Right cardiac atrium (tissue), 5 donors: ENCODE measurements at regions not wholly inside any gene's neighbourhood (a gene's known extent, or its start where the extent isn't known, plus 50 kb on each side); places are given as distances from the start of the nearest gene placed in this dataset.

Source experiments
- ATAC-seq, 2 donors: fragments of 200-7000 bp; cut with Tn5 transposase; one replicate each; pipeline versions ENCODE4 v1.8.0 to v1.9.1; 2020; ENCODE audit warnings: moderate library complexity in 2 of 2, mild to moderate bottlenecking in 1 of 2
- DNase-seq, 3 donors: peaks; one replicate each; pipeline ENCODE4 v3.0.0-alpha.2; 2020
- H3K27ac ChIP-seq: one replicate; pipeline ENCODE4 v1.5.1; 2013; ENCODE audit warnings: mild to moderate bottlenecking, low read length, control low read depth, moderate library complexity
- H3K27me3 ChIP-seq: one replicate; pipeline ENCODE4 v1.6.1; 2013; ENCODE audit not compliant: control insufficient read depth, insufficient read depth
- H3K4me1 ChIP-seq: one replicate; pipeline ENCODE4 v1.6.1; 2013; ENCODE audit warnings: low read length; ENCODE audit not compliant: control insufficient read depth, insufficient read depth
- H3K4me3 ChIP-seq: one replicate; pipeline ENCODE4 v1.5.1; 2013; ENCODE audit warnings: low read length, control low read depth
- H3K9me3 ChIP-seq: one replicate; pipeline ENCODE4 v1.6.1; 2013; ENCODE audit warnings: low read length; ENCODE audit not compliant: control insufficient read depth
- WGBS: extraction: QIAGEN DNeasy Blood & Tissue Kit; methylation state at CpG from one replicate; pipeline ENCODE4 v1.1.7; 2013; 5-methylcytosine and 5-hydroxymethylcytosine counted together
- intact Hi-C, 4 donors: fragments of 100-400 bp; cut with DNase I; formaldehyde crosslinking; loops; one replicate each; pipeline versions ENCODE4 v1.11.0 to v1.14.0; 2022 to 2023
- donor health status: healthy with polysubstance abuse.
- donor health status: DM: no; HTN: yes; CAD: no.
- donor health status: DM: no; HTN: no; CAD: no.
- donor health status: DM: no; HTN: yes; CAD: no; lungs with severe emphysema.
- donor health status: DM: yes; HTN: yes; CAD: no.

DNA sequence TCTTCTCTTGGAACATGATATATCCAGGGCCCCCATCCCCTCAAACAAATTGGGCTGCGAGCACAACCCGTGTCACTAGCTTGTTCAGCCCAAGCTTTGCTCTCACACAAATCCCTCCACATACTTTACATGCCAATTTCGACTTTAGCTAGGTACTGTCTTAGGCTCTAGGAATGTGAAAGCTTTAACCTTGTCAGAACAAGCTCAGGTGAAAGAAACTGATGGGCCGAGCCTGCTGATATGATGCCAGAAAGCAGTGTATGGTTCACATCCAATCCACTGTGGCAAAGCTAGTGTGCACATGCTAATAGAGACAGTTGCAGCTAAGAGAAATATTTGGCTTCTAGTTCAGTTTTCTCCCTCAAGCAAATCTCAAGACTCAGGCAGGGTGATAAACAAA lies 79.5 kb downstream of the TNFSF18 start:
- intact Hi-C loops = no loop called here
- Histone ChIP-seq H3K9me3 (no peaks in the 10 kb centered on the region), H3K27me3 (no peaks in the 10 kb centered on the region), H3K27ac (no peak overlapping the region), H3K4me1 (no peaks in the 10 kb centered on the region), H3K4me3 (no peak overlapping the region)
- DNase-seq (no peak), ATAC-seq (no peak)
- 60% methylated on average over 4 of the region's 4 CpGs for WGBS

DNA sequence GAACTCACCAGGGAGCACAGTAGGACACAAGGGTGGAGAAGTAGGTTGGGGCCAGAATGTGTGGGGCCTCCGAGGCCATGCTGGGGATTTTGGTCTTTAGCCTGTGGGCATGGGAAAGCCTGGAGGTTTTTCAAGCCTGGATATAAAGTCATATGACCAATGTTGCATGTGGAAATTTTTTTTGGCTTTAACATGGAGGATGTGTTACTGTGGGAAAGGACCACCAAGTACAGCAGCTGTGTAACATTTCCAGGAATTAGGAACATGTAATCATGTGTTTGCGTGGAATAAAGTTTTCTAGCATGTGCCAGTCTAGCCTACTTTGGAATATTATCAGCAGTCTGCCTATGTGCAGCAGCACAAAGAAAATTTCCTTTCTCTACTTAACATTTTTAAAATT lies 78.5 kb downstream of the TNFSF18 start:
- no peak for DNase-seq
- no peaks in the 10 kb centered on the region for H3K27me3 ChIP-seq
- 78% methylated on average over 2 of the region's 2 CpGs for WGBS
- H3K9me3 ChIP-seq = no peaks in the 10 kb centered on the region
- H3K4me3 ChIP-seq = no peak overlapping the region
- ATAC-seq = no peak
- intact Hi-C loops = no loop called here
- H3K27ac ChIP-seq = no peak overlapping the region
- H3K4me1 ChIP-seq = no peaks in the 10 kb centered on the region

DNA sequence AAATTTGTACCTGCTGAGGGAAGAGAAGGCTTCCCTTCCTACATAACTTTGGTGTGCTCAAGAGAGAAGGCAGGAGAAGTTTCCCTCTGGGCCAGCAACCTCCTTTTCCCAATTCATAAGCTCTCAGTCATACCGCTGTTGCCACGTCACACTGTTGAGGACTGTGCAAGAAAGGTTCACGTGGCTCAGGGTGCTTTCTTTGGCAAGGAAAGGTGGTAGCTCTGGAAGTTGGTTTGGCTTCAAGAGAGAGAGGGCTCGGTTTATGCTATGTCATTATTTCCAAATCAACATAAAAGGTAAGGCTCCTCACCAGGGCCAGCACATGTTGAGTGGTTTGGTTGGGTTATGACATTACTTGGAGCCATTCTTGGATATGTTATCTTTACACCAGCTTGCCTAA lies 77.3 kb downstream of the TNFSF18 start:
- whole genome bisulfite sequencing = 64% methylated on average over 4 of the region's 4 CpGs

DNA sequence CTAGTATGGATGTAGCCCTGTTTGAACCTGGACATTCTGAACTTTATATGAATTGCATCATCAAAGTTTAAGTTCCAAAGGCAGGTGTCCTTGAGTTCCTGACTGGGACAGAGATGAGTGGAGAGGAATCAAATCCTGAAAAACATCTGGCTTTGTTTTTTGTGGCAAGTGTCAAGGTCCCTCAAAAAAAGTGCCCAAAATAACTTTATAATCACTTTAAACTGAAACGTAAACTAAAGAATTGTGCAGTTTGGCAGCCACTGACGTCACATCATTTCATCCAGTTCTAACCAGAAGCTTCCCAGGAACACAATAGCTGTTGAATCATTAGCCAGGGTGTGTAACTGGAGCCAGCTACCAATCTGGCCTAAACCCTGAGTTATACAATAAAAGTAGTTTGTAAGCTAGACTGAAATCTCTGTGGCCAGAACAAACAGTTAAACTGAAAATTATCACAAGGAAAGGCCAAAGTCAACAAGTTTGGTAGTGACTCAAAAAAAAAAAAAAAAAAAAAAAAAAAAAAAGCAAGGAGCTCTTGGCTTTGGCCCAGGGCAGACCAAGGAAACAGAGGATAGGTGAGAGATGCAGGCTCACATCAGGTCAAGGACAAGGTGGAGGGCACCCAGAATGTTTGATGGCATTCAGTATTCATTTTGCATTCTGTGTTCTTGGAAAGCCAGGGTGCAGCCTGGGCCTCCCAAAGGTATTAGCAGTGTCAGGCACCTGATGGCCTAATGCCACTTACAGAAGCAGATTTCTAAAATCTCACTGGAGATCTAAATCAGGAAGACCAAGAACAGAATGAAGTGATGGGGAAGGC lies 74.3 kb downstream of the TNFSF18 start:
- H3K9me3 ChIP-seq = no peaks in the 10 kb centered on the region
- 30% methylated on average over 2 of the region's 2 CpGs for WGBS
- no peak overlapping the region for H3K4me3 ChIP-seq
- intact Hi-C loops = no loop called here
- peak; percentile 87 to 96 for ATAC-seq
- H3K27me3 ChIP-seq = no peaks in the 10 kb centered on the region
- H3K4me1 ChIP-seq = no peaks in the 10 kb centered on the region
- H3K27ac ChIP-seq = no peak overlapping the region
- peak in 2 of 3 donors; percentile 15 to 19 for DNase-seq

More for the DNA sequence above, 77.3 kb downstream of the TNFSF18 start:
- Histone ChIP-seq H3K27ac (no peak overlapping the region), H3K4me3 (no peak overlapping the region), H3K27me3 (no peaks in the 10 kb centered on the region), H3K9me3 (no peaks in the 10 kb centered on the region), H3K4me1 (no peaks in the 10 kb centered on the region)
- intact Hi-C loops = no loop called here
- no peak for DNase-seq
- ATAC-seq = peak in 1 of 2 donors; percentile 66

DNA sequence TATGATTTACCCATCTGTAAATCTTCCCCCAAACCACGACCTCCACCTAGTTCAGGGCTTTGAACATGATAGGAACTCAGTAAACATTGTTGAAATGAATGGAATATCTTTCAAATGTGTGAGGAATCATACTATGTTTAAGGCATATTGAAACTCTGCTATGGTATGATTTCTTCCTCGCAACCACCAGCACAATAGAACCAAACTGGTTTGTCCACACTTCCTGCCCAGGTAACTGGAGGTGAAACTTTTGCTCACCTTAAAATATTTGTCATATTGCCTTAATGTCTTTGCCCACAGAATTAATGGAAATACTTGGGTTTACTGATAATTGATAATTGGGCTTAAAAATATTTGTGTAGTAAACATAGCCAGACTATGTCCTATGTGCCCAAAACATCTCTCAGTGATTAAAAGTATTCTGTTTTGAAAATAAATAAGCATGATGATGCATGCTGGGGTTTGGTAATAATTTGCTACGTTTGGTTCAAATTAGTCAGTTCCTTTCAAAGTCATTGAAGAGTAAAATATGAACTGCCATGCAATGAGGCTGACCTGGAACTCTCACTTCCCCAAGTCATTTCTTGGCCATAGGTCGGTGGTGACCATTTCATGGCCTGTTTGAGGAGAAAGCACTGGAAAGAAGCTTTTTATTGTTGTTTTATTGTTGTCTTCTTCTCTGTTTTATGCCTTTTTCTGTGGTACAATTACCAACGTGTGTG lies 73.3 kb downstream of the TNFSF18 start:
- DNase-seq (no peak), ATAC-seq (no peak)
- intact Hi-C loops = no loop called here
- no peak overlapping the region for H3K4me3 ChIP-seq
- H3K4me1 ChIP-seq = no peaks in the 10 kb centered on the region
- H3K9me3 ChIP-seq = no peaks in the 10 kb centered on the region
- no peak overlapping the region for H3K27ac ChIP-seq
- no peaks in the 10 kb centered on the region for H3K27me3 ChIP-seq
- 62% methylated on average over 5 of the region's 5 CpGs for WGBS

DNA sequence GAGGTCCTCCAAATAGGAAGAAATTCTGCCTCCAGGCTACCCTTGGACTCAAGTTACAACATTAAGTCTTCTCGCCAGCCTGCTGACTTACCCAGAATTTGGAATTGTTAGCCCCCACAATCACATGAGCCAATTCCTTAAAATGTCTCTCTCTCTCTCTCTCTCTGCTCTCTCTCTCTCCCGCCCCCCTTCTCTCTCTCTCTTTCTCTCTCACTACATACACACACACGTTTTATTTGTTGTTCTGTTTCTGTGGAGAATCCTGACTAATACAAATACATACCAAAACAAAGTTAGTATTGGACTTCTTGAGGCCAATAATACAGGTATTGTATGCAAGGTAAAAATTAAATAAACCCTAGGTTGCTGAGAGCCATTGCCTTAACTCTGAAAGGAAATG lies 72.1 kb downstream of the TNFSF18 start:
- intact Hi-C loops = no loop called here
- no peaks in the 10 kb centered on the region for H3K27me3 ChIP-seq
- ATAC-seq (no peak), DNase-seq (no peak)
- WGBS = 72% methylated on average over 3 of the region's 3 CpGs
- no peak overlapping the region for H3K27ac ChIP-seq
- no peaks in the 10 kb centered on the region for H3K4me1 ChIP-seq
- no peak overlapping the region for H3K4me3 ChIP-seq
- no peaks in the 10 kb centered on the region for H3K9me3 ChIP-seq

DNA sequence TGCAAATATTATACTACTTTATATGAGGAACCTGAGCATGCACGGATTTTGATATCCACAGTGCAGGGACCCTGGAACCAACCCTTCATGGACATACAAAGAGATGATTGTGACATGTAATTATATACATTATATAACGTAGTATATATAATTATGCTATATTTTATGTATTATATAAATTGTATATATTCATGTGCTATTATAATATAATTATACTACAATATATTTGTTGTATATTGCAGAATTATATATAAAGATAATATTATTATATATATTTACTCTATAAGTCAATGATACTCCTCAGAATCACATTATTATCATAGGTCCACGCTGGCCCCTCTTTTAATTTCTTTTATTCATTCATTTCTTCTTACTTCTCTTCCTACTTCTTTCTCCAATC lies 70.9 kb downstream of the TNFSF18 start:
- H3K9me3 ChIP-seq = no peaks in the 10 kb centered on the region
- no peaks in the 10 kb centered on the region for H3K4me1 ChIP-seq
- intact Hi-C loops = no loop called here
- no peak overlapping the region for H3K4me3 ChIP-seq
- no peak for DNase-seq
- H3K27me3 ChIP-seq = no peaks in the 10 kb centered on the region
- no peak for ATAC-seq
- H3K27ac ChIP-seq = no peak overlapping the region
- 74% methylated on average over 3 of the region's 3 CpGs for WGBS

DNA sequence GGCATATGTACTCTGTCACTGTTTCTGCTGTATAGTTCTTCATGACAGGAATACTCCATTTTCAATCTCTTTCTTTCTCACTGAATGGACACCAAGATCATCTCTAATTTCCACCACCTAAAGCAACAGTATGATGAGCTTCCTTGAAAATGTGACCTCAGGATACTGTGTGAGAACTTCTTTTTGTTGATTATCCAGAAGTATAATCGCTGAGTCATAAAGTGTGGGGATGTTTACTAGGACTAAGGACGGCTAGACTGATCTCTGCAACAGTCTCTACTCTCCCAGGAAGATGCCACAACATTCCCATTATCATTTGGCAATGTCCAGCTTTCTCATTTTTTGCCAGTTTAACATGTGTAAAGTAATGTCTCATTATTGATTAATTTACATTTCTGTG lies 70.3 kb downstream of the TNFSF18 start:
- no peak for ATAC-seq
- DNase-seq = no peak
- Histone ChIP-seq H3K27ac (no peak overlapping the region), H3K4me1 (no peaks in the 10 kb centered on the region), H3K9me3 (no peaks in the 10 kb centered on the region), H3K4me3 (no peak overlapping the region), H3K27me3 (no peaks in the 10 kb centered on the region)
- WGBS = 74% methylated on average over 2 of the region's 2 CpGs
- intact Hi-C loops = no loop called here

GRCh38 chr1:172980971-172981370 lies 69.8 kb downstream of the TNFSF18 start:
- Histone ChIP-seq H3K27ac (no peak overlapping the region), H3K4me3 (no peak overlapping the region), H3K9me3 (no peaks in the 10 kb centered on the region), H3K27me3 (no peaks in the 10 kb centered on the region), H3K4me1 (no peaks in the 10 kb centered on the region)
- no peak for DNase-seq
- intact Hi-C loops = no loop called here
- ATAC-seq = no peak
- WGBS = 89% methylated on average over 1 of the region's 2 CpGs
